Cardiac muscle cell (in vitro differentiated cells and primary cell): ENCODE measurements at regions not wholly inside any gene's neighbourhood (a gene's known extent, or its start where the extent isn't known, plus 50 kb on each side); places are given as distances from the start of the nearest gene placed in this dataset.
"Not testable (repeated sequence)": the region's sequence is repeated elsewhere in the genome, so short reads cannot be mapped to it uniquely, and the experiment has no call there.

Experiments used
- DNase-seq, 2 donors: peaks; one replicate each; pipeline versions ENCODE4 v3.0.0 to v3.0.0-alpha.2; 2010 to 2017; ENCODE audit warnings: low read depth in 1 of 2, low spot score in 1 of 2
- H3K27ac ChIP-seq: fragments of 200-600 bp; sonication (generic); 2 replicates; pipeline ENCODE4 v1.5.1; 2016
- H3K27me3 ChIP-seq: fragments of 200-600 bp; sonication (generic); 2 replicates; pipeline ENCODE4 v1.6.0; 2016; ENCODE audit warnings: control low read depth
- H3K36me3 ChIP-seq: fragments of 200-600 bp; sonication (generic); 2 replicates; pipeline ENCODE4 v1.5.1; 2016; ENCODE audit warnings: control low read depth
- H3K4me1 ChIP-seq: fragments of 200-600 bp; sonication (generic); 2 replicates; pipeline ENCODE4 v1.8.1; 2017; ENCODE audit warnings: low read depth, mild to moderate bottlenecking, mixed run types
- H3K4me3 ChIP-seq: fragments of 200-600 bp; sonication (generic); 2 replicates; pipeline ENCODE4 v1.5.1; 2016; ENCODE audit warnings: mild to moderate bottlenecking
- H3K9me3 ChIP-seq: fragments of 200-600 bp; sonication (generic); 2 replicates; pipeline ENCODE4 v1.5.1; 2017; ENCODE audit warnings: low read depth, mild to moderate bottlenecking, control low read depth
- TF ChIP-seq, protein P1 (sequence below): IDR thresholded peaks from 2 replicates; pipeline ENCODE4 v1.5.1; 2012; ENCODE audit warnings: low read depth, mild to moderate bottlenecking, low read length

DNA sequence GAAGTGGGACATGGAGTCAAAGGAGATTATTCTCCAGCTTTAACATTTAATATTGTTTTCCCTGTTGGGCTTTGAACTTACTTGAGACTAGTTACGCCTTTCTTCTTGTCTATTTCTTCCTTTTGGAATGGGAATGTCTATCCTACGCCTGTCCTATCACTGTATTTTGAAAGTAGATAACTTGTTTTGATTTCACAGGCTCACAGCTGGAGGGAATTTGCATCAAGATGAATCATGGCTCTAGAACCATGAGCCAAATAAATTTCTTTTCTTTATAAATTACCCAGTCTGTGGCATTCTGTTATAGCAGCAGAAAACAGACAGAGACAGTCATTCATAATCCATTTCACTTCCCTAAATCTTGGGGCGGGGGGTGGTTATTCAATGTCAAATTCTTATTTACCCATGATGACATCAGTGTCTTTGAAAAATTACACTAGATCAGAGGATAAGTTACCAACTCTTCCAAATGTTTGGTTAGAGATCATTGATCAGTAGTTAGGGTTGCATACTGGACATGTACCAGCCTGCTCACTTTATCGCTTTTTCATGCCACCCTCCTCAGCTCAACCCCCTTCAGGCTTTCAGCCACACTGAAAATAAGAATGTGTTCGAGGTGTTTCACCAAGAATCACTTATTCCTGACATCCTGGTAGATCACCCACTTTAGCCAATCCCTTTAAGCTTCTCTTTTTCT is 419.6 kb upstream of the PIK3R1 start:
- TF ChIP-seq, protein P1, sequence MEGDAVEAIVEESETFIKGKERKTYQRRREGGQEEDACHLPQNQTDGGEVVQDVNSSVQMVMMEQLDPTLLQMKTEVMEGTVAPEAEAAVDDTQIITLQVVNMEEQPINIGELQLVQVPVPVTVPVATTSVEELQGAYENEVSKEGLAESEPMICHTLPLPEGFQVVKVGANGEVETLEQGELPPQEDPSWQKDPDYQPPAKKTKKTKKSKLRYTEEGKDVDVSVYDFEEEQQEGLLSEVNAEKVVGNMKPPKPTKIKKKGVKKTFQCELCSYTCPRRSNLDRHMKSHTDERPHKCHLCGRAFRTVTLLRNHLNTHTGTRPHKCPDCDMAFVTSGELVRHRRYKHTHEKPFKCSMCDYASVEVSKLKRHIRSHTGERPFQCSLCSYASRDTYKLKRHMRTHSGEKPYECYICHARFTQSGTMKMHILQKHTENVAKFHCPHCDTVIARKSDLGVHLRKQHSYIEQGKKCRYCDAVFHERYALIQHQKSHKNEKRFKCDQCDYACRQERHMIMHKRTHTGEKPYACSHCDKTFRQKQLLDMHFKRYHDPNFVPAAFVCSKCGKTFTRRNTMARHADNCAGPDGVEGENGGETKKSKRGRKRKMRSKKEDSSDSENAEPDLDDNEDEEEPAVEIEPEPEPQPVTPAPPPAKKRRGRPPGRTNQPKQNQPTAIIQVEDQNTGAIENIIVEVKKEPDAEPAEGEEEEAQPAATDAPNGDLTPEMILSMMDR = no peak
- Histone ChIP-seq H3K27me3 (no peaks in the 10 kb centered on the region), H3K27ac (no peak overlapping the region), H3K4me3 (no peak overlapping the region), H3K36me3 (no peaks in the 10 kb centered on the region), H3K9me3 (no peaks in the 10 kb centered on the region), H3K4me1 (no peaks in the 10 kb centered on the region)
- DNase-seq = no peak

DNA sequence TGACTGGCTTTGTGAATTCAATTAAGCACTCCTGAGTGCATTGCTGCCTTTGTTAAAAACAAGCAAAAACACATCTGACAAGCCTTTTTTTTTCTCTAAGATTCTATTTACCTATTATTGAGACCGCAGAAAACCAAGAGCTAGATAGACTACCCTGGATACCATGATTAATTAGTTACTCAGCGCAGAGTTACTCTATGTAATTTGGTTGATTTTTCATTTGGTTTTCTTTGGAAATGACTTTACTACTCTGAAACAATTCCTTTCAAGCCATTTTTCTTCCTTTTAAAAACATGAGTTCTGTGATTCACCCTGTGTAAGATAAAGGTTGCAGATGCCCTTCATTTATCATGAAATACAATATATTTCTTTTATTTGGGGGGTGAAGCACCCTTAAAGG is 421.6 kb upstream of the PIK3R1 start:
- H3K4me3 ChIP-seq = no peak overlapping the region
- H3K36me3 ChIP-seq = no peaks in the 10 kb centered on the region
- no peak overlapping the region for H3K27ac ChIP-seq
- TF ChIP-seq, protein P1 = no peak
- DNase-seq = no peak
- H3K27me3 ChIP-seq = no peaks in the 10 kb centered on the region
- no peaks in the 10 kb centered on the region for H3K4me1 ChIP-seq
- H3K9me3 ChIP-seq = no peaks in the 10 kb centered on the region

DNA sequence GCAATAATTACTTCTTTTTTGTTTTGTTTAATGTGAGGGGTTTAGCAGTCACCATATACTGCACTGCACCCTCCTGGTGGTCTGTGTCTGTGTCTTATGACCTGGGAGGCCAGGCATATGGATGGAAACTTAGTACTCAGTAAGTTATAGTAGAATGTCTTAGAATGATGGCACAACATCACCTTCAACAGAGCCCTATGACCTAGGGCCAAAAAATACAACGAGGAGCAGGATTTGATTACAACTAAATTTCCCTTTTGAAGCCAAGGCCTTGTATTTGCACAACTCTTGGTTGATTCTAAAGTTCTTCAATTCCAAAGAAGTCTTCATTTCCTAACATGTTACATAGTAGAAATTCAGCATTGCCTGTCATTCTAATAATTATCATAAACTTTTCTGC is 422.1 kb upstream of the PIK3R1 start:
- no peaks in the 10 kb centered on the region for H3K9me3 ChIP-seq
- no peak overlapping the region for H3K27ac ChIP-seq
- H3K4me3 ChIP-seq = no peak overlapping the region
- H3K36me3 ChIP-seq = no peaks in the 10 kb centered on the region
- H3K4me1 ChIP-seq = no peaks in the 10 kb centered on the region
- no peak for DNase-seq
- TF ChIP-seq, protein P1 = no peak
- no peaks in the 10 kb centered on the region for H3K27me3 ChIP-seq

DNA sequence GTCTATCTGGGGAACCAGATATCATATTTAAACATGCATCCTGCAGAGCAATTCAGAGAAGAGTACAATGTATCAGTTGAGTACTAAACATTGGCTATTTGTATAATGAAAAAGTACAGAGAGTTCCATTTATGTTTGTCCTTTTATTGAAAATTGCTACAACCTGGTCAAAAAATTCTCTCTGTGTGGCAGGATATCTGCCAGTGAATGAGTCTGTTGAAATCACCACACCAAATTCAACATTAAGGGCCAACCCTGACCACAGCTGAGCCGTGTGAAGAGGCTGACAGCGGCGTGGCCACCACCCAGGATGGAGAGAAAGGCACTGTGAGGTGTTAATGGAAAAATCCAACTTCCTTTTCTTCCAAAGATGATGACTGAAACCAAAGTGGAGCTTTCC is 422.7 kb upstream of the PIK3R1 start:
- TF ChIP-seq, protein P1 = no peak
- no peaks in the 10 kb centered on the region for H3K9me3 ChIP-seq
- H3K4me1 ChIP-seq = no peaks in the 10 kb centered on the region
- H3K27me3 ChIP-seq = no peaks in the 10 kb centered on the region
- DNase-seq = no peak
- no peak overlapping the region for H3K27ac ChIP-seq
- no peaks in the 10 kb centered on the region for H3K36me3 ChIP-seq
- H3K4me3 ChIP-seq = no peak overlapping the region

DNA sequence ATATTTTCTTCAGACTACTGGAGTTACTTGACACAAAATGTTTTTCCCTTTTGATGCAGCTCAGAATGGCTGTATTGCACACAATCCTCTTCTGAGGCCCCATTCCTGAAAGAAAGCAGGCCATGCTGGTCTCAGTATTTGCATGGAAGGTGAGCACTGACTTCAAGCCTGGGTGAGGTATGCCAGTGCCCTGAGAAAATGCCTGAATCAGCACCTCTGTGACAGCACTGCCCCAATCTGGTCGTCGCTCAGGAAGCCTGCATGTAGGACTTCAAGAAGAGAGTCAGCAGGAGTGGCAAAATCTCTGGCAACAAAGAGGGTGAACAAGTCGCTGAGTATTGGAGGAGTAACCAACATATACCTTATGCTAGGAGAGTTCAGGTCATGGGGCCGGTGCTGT is 425.2 kb upstream of the PIK3R1 start:
- no peak overlapping the region for H3K27ac ChIP-seq
- H3K27me3 ChIP-seq = no peaks in the 10 kb centered on the region
- H3K36me3 ChIP-seq = no peaks in the 10 kb centered on the region
- no peak overlapping the region for H3K4me3 ChIP-seq
- H3K9me3 ChIP-seq = no peaks in the 10 kb centered on the region
- peak in 1 of 2 donors; percentile 7 for DNase-seq
- TF ChIP-seq, protein P1 = no peak
- H3K4me1 ChIP-seq = no peaks in the 10 kb centered on the region

DNA sequence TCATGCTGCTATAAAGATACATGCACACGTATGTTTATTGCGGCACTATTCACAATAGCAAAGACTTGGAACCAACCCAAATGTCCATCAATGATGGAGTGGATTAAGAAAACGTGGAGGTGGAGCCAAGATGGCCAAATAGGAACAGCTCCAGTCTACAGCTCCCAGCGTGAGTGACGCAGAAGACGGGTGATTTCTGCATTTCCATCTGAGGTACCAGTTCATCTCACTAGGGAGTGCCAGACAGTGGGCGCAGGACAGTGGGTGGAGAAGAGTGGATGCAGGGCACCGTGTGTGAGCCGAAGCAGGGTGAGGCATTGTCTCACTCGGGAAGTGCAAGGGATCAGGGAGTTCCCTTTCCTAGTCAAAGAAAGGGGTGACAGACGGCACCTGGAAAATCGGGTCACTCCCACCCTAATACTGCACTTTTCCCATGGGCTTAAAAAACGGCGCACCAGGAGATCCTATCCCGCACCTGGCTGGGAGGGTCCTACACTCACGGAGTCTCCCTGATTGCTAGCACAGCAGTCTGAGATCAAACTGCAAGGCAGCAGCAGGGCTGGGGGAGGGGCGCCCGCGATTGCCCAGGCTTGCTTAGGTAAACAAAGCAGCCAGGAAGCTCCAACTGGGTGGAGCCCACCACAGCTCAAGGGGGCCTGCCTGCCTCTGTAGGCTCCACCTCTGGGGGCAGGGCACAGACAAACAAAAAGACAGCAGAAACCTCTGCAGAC is 435.5 kb upstream of the PIK3R1 start:
- not testable (repeated sequence) for DNase-seq, H3K4me3 ChIP-seq, H3K36me3 ChIP-seq, H3K4me1 ChIP-seq, H3K27ac ChIP-seq, H3K27me3 ChIP-seq, H3K9me3 ChIP-seq
